Hippocampal formation (tissue), 2 donors: ENCODE measurements at regions not wholly inside any gene's neighbourhood (a gene's known extent, or its start where the extent isn't known, plus 50 kb on each side); places are given as distances from the start of the nearest gene placed in this dataset.
"Not testable (repeated sequence)": the region's sequence is repeated elsewhere in the genome, so short reads cannot be mapped to it uniquely, and the experiment has no call there.

ENCODE experiments used
- DNase-seq, 2 donors: peaks; one replicate each; lab custom pipeline; 2025; lab: John Stamatoyannopoulos, UW

DNA sequence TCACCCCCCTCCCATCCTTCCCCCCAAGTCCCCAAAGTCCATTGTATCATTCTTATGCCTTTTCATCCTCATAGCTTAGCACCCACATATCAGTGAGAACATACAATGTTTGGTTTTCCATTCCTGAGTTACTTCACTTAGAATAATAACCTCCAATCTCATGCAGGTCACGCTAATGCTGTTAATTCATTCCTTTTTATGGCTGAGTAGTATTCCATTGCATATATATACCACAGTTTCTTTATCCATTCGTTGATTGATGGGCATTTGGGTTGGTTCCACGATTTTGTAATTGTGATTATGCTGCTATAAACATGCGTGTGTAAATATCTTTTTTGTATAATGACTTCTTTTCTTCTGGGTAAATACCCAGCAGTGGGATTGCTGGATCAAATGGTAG is 621.9 kb upstream of the NRP1 start:
- DNase-seq, result not testable (repeated sequence)

- no peak for DNase-seq
Measured at GRCh38 chr10:33955676-33956075, 621.2 kb upstream of the NRP1 start.

GRCh38 chr10:33952692-33953360 is 618.4 kb upstream of the NRP1 start:
- no peak for DNase-seq

- DNase-seq, result no peak
Measured at GRCh38 chr10:33950206-33950605, 615.7 kb upstream of the NRP1 start.

- no peak for DNase-seq
Measured at GRCh38 chr10:33947544-33947943, 613.1 kb upstream of the NRP1 start.

GRCh38 chr10:33945051-33945450 is 610.6 kb upstream of the NRP1 start:
- no peak for DNase-seq

- no peak for DNase-seq
Measured at GRCh38 chr10:33942508-33942907, 608.0 kb upstream of the NRP1 start.

DNA sequence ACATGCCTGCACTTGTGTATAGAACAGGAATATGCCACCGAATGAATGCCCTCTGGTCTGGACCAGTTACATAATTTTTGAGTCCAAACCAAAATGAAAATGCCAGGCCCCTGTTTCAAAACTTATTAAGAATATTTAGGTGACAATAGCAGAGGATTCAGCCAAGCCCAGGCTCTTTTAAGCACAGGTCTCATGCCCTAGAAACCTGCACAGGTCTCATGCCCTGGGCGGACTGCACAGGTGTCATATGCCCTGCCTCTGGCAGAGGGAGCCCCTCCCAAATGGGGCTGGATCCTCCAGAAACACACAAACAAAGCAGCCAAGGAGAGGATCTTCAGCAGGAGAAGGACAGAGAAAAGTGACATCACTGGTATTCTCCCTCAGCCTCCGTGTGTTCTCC is 605.4 kb upstream of the NRP1 start:
- DNase-seq, result no peak

DNA sequence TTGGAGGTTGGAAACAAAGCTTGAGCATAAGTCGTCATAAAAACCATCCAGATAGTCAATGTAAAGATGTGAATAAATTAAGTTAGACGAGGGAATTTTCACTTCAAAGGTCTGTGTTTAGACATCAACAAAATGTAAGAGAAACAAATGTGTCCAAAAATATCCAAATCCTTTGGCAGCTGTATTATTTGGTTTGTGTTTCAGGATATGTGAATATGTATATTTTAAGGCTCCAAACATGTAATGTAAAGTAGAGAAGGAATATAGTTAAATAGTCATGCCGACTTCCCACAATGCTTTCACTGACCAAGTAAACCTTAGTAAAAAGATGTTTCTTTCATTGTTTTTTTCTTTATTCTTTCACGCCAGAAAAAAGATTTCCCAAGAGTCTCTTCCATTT is 604.9 kb upstream of the NRP1 start:
- DNase-seq, result no peak

DNA sequence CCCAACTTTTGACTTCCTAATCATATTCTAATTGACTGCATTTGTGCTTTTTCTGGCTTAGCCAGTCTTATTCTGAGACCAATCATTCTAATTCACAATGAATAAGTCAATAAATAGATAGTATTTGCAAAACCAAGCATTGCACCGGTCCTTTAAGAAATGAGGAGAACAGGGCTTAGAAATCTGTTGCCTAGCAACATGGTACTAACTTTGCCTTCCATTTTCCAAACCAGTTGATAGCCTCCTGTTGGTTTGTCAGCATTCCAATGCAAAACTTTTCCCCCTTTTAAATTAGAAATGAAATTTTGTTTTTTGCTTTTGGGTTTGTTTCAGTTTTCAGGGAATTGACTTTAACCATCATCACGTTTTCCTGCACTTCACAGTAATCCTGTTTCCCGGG is 603.5 kb upstream of the NRP1 start:
- DNase-seq, result no peak

DNA sequence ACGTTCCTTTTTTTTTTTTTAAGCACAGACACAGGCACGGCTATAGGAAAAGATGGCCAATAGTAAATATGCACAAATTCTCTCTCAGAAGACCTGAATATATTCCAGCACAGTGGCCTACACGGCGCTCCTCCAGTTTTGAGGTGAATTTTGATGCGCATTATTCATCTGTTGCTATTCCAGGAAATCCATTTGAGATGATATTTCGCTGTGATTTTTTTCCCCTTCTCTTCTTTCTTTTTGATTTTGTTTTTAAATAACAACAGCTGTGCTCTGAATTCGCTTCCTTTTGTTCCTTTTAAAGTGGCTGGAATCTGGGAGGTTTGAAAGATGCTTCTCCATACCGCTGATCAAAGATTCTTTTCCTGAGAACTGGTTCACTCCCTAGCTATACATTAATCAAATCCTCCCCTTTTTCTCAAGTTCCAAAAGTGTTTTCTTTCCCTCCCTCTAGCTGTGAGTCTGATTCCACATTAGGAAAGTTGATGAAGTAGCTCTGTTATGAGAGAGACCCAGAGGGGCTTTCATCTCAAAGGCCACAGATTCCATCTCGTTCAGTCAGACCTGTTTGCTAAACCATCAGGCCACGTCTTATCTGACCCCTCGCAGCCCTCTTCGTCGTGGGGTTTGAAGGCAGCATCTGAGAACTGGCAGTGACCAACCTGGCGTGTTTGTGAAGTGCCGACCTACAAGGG is 602.7 kb upstream of the NRP1 start:
- DNase-seq, result no peak

- no peak for DNase-seq
Measured at GRCh38 chr10:33935350-33935749, 600.9 kb upstream of the NRP1 start.

GRCh38 chr10:33930079-33930478 is 595.6 kb upstream of the NRP1 start:
- no peak for DNase-seq

- DNase-seq, result no peak
Measured at GRCh38 chr10:33927347-33927746, 592.9 kb upstream of the NRP1 start.

DNA sequence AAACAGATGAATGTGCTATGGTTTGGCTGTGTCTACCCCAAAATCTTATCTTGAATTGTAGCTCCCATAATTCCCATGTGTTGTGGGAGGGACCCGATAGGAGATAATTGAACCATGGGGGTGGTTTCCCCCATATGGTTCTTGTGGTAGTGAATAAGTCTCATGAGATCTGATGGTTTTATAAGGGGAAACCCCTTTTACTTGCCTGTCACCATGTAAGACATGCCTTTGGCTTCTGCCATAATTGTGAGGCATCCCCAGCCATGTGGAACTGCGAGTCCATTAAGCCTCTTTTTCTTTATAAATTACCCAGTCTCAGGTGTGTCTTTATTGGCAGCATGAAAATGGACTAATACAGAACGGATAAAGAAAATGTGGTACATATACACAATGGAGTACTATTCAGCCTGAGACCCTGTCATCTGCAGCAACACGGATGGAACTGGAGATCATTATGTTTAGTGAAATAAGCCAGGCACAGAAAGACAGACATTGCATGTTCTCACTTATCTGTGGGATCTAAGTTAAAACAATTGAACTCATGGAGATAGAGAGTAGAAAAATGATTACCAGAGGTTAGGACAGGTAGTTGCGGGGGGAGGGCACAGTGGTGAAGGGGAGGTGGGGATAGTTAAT is 587.6 kb upstream of the NRP1 start:
- no peak for DNase-seq

GRCh38 chr10:33920351-33920750 is 585.9 kb upstream of the NRP1 start:
- DNase-seq, result no peak

GRCh38 chr10:33919244-33919643 is 584.8 kb upstream of the NRP1 start:
- DNase-seq, result no peak

- no peak for DNase-seq
Measured at GRCh38 chr10:33917069-33917780, 582.8 kb upstream of the NRP1 start.

GRCh38 chr10:33914746-33915145 is 580.3 kb upstream of the NRP1 start:
- no peak for DNase-seq

DNA sequence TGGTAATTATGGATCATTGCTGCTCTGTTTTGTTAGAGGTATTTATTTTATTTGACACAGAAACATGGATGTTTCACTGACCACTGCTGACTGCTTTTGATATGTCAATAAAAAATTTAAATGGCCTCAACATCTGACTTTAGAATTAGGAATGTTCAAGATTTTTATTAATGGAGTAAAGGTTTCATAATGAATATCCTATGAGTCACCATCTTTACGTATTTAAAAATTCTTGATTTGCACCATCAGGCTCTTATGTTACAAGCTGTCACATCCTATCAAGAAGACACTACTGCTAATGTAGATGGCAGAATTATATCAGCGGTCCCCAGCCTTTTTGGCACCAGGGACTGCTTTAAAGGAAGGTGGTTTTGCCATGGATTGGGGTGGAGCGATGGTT is 578.7 kb upstream of the NRP1 start:
- no peak for DNase-seq

GRCh38 chr10:33909476-33909875 is 575.0 kb upstream of the NRP1 start:
- not testable (repeated sequence) for DNase-seq

DNA sequence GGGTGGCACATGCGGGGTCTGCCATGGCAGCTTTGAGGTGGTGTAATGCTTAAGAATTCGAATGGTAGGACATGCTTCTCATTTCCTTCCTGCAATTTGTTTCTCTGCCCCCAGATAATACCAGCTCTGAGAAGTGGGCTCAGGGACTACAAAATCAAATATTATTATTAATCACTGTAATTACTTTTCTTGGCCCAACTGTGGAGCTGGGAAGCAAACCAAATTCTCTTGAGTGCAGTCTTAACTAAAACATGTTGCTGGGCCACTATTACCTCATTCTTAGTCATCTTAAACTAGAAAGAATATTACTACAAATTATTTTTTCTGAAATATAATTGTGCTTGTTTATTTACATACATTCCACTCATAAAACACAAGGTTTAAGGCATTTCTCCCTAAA is 566.7 kb upstream of the NRP1 start:
- no peak for DNase-seq

- DNase-seq, result peak in 1 of 2 donors; percentile 1
Measured at GRCh38 chr10:33900596-33900995, 566.1 kb upstream of the NRP1 start.
